HG02840 (cell line): ENCODE measurements at regions not wholly inside any gene's neighbourhood (a gene's known extent, or its start where the extent isn't known, plus 50 kb on each side); places are given as distances from the start of the nearest gene placed in this dataset.

Experiments used
- ATAC-seq: cut with Tn5 transposase; IDR thresholded peaks from one replicate; pipeline ENCODE4 v1.9.1; 2021; ENCODE audit warnings: mild to moderate bottlenecking, moderate library complexity, moderate number of reproducible peaks; ENCODE audit not compliant: unreplicated experiment, low FRiP score

DNA sequence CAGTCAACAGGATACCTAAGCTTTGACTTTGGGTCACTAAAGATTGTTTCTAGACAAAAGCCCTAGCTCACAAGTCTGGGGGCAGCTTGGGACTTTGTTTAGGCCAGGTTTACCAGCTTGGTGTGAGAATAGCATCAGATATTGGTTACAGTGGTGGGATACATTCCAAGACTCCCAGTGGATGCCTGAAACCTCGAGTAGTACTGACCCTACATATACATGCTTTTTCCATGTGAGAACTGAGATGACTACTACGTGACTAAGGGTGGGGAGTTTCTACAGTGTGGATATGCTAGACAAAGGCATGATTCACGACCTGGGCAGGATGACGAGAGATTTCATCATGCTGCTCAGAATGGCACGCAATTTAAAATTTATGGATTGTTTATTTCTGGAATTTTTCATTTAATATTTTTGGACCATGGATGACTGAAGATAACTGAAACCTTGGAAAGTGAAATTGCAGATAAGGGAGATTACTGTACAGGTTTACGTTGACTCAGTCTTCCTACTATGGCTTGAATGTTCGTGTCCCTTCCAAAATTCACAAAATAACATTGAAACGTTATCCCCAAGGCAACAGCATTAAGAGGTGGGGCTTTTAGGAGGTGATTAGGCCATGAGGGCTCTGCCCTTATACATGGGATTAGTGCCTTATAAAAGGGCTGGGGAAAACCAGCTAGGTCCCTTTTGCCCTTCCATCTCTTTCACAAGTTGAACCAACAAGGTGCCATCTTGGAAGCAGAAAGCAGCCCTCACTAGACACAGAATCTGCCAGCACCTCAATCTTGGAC, 50.2 kb upstream of the CTAGE1 start:
- no peak for ATAC-seq

DNA sequence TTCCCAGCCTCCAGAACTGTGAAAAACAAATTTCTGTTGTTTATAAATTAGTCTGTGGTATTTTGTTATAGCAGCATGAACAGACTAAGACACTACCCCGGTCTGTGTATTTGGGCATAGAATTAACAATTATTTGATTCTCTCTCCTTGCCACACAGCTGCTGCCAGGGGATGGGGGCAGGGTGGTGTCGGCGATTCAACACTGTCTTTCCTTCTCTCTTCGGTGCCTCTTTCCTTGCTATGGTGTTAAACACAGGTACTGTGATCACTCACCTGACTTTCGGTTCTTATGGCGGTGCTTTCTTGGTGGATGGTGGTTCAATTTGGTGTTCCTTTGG, 50.8 kb upstream of the CTAGE1 start:
- ATAC-seq: no peak

DNA sequence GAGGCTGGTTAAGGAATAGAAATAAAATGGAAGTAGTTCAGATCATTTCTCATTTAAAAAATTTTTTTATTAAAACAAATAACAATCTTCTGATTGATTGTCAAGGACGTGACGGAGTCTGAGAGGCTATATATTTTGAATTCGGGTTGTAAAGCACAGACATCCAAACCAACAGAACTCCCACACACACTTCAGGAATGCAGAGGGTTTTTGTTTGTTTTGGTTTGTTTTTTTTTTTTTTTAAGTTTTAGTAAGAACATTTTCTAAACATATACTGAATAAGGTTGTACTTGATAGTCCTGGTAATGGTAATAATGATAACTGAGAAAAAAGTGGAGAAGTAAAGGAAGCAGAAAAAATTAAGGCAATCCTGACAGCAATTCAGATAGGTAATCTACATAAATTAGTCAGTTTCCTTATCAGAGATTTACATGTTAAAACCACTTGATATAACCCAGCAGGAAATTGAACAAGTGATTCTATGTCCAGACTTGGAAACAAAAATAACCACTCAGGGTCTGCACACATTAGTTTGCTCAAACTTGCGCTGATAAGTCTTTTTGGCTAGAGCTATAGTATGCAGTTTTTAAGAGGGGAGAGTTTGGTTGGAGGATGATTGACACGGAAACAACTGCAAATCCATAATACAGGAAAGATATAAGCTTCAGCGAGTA, 51.5 kb upstream of the CTAGE1 start:
- no peak for ATAC-seq

DNA sequence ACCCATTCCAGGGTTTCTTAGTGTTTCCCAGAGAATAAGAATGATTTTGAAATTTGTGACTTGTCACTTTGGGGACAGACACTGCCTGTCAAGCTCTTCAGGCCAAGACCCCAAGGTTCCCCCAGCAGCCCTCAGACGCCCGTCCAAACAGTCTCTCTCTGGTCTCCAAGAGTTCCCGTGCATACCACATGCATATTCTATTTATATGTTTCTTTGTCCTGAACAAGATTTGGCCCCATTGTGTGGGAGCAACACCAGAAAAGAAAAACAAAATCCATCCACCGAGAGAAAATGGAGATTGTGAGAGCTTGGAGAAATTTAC, 52.2 kb upstream of the CTAGE1 start:
- ATAC-seq: no peak

DNA sequence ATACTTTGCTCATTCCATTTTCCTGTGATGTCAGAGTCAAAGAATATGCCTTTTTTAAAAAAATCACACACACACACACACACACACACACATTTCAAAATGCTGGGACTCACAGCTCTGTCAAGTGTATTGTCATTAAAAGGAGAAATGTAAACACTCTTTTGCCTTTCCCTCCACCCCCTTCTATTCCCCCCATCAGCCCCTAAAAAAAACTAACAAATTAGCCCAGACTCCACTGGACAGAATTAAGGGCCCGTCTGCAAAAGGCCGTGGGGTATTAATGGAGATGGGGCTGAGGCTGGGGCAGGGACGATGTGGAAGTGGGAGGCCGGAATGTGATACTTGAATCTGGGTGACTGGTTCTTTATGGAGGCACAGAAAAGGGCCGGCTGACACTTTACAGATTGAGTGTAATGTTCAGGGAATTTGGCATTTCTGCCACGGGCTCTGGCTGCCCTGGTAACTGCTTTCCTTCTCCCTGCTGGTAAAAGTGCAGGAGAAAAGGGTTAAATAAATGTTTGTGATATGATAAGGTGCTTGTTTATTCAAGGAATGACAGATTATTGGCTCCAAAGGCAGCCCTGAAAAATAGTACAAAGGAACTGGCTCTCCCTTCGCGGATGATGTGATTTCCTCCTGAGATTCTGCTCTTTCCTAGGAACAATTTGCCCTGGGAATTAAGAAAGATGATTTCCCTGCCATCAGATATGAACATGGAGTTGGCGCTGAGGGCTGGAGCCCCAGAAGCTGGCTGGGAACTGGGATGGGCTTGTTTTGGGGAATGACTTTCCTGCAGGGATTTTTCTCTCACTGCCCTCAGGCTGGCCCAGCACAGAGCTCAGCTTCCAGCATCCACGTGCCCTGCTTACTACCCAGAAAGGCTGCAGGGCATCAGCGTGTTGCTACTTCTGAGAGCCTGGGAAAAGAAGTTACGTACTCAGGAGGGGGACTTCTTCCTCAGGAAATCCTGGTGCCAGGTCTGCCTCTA, 52.8 kb upstream of the CTAGE1 start:
- ATAC-seq: no peak

DNA sequence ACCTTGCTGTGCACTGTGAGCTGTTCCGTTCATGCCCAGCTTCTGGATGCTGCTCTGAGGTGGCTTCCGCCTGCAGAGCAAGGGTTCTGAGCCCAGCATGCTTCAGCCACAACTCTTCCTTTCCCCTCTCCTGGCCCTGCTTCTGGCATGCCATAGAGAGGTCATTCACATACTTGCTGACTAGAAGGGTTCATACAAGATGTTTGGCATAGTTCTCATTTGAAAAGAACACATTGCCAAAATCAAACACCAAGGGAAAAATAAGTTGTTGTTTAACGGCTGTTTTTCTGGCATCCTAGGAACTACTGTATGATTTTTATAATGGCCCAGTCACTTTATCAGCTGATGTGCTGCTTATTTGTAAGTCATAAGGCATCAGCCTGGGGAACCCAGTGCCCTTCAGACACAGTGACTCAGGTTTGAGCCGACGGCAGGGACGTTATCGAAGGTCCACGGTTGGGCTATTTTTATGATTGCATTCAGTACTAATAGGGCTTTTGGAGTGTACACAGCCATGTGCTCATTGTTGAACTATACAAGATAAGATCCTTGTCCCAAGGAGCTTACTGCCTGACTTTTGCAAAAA, 53.9 kb upstream of the CTAGE1 start:
- ATAC-seq: no peak

DNA sequence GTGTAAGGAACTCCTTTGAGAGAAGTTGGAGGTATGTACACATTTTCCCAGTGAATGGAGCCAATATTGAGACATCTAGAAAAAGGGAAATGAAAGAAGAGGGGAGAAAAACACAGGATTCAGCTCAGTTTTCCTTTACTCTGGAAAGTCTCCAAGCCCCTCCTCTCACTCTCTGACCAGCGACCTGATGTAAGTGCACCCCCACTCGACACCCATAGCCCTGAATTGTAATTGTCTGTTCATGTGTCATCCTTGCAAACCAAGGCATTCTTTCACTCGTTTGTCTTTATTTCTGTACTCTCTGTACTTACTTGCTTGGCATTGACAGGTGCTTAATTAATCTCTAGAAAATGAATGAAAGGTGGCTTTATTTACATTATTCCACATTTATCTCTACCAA, 55.7 kb upstream of the CTAGE1 start:
- ATAC-seq: no peak

DNA sequence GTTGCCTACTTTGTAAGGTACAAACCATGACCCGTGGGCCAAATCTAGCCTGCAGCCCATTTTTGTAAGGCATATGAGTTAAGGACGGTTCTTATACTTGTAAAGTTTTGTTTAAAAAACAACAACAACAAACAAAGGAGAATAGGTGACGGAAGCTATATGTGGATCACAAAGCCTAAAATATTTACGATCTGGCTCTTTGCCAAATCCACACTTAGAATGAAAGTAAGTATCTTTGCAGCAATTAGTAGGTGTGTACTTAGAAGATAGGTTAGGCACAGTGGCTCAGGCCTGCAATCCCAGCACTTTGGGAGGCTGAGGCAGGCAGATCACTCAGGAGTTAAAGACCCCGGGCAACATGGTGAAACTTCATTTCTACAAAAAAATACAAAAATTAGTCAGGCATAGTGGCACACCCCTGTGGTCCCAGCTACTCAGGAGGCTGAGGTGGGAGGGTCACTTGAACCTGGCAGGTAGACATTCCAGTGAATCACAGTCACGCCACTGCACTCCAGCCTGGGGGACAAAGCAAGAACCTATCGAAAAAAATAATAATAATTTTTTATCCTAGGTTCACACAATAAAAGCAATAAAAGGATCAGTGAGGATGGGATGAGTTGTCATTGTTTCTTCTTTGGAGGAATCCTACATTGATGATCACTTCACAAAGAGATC, 57.8 kb upstream of the CTAGE1 start:
- ATAC-seq: no peak

DNA sequence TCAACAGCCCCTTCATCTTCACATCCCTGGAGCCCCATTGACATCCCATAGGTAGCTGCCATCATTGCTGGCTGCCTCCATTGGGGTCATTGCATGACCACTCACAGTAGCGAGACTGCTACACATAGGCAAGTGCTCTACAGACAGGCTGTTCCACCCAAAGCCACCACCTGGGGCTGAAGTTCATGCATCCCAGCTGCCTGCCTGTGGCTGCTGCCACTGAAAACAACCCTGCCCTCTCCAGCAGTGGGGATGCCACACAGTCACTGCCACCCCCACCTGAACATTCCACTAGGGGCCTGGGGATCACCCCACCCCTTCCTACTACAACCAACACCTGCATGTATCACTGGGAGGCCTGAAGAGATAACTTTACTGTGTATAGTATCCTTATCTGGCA, 59.5 kb upstream of the CTAGE1 start:
- no peak for ATAC-seq

DNA sequence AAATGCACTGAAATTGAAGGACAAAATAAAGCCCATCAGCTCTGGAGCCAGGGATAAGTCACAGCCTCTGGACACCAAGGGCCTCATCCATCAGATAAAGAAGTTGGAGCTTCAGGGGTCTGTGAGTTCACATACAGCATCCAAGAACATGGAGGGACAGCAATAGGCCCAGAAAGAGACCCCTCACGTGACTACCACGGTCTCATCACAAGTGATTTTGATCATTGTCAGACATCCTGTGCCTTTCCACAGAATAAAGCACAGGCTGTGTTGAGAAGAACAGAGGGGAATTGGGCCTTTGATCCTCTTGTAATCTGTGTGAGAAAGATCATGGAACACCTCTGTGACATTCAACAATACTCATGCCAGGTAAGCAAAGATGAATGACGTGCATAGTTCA, 65.2 kb upstream of the CTAGE1 start:
- no peak for ATAC-seq

DNA sequence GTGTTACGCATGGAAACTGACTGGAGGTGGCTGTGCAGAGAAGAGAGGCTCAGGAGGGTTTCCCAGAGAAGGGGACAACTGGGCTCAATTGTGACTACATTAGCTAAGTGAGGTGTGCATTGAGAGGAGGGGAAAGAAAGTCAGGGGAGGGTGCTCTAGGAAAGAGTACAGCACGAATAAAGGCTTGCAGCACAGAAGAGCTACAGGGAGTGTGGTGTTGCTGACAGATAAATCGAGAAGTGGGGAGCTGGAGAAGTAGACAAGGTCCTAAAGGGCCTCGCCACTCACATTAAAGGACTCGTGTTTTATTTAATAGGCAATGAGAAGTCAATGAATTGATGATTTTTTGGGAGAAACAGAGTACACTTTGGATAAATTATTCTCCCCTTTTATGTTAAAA, 65.7 kb upstream of the CTAGE1 start:
- no peak for ATAC-seq

DNA sequence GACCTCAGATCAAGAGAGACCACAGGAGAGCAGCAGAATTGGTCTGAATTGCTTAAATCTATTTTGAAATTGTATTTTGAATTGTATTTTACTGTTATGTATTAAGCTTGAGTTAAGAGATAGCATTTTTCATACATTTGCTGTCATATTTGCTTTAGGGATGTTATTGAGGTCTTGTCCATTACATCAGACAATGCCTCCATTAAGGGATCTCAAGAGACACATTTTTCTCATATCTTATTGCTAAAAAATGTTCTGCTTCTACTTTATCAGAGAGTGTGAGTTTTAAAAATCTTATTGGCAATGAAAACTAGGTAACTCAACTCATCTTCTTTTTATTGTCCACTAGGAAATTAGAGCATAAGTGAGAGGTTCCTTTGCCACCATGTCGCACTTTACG, 66.8 kb upstream of the CTAGE1 start:
- ATAC-seq: no peak

DNA sequence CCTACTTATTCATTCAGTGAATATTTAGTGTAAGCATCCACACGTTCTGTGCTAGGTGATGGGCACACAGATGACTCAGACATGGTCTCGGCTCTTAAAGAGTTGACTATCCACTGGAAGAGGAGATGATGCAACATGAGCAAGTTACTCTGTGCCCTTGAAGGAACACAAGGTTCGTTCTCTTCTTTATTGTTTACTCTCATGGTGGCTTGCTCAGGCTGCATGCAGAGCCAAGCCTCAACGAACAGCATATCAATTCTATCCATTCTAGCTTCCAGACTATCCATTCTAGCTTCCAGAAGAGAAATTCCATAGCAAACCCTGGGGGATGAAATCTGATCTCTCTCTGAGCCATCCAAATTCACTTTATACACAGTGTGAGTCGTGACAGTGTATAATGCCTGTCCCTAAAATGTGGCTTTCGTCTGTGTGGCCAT, 68.1 kb upstream of the CTAGE1 start:
- ATAC-seq: no peak

DNA sequence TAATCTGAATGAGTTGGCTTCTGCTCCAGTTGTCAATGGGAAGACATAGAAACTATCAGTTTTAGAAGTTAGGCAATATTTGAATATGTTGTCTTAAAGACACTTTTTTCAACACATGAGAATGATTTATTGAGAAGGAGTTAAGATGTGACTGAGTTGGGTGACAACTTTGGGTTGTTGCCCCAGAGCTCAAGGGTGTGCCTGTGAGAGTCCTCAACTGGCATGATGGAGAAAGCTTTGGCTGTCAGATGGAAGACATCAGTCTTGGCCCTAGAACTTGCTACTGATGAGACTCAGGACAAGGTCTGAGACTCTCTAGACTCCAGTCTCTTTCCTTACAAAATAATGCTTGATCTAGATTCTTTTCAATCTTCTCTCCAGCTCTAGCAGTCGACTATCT, 69.0 kb upstream of the CTAGE1 start:
- no peak for ATAC-seq

DNA sequence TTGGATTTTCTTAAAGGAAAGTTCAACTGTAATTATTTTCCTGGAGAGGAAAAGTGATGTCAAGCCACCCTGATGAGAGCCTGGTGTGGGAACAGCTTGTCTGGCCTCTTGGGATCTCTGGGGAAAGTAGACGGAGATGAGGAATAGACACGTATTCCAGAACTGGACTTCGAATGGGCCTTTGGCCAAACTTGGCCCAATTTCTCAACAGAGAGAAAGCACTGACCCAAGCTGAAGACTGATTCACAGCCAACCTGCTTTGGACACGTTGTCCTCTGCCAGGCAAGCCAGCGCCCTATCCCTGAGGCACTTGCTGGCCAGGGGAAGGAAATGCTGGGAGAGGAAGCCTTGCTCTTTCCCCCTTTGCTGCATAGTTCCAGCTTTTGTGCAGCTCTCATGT, 70.8 kb upstream of the CTAGE1 start:
- no peak for ATAC-seq

DNA sequence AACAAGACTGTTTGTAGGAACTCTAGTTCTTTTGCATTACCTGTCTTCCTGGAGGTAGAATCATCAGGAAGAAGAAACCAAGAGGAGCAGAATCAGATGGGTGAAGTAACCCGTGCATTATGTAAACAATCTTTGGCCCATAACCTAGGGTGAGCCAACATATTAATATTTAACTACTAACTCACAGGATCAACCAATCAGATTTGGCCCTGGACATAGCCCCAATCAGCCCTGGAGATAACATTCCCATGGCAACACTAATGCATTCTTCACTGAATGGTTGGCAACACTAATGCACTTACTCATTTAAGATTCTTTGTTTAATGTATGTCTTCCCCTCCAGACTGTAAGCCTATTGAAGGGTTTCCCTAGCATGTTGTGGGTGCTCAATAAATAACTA, 72.0 kb upstream of the CTAGE1 start:
- ATAC-seq: no peak

DNA sequence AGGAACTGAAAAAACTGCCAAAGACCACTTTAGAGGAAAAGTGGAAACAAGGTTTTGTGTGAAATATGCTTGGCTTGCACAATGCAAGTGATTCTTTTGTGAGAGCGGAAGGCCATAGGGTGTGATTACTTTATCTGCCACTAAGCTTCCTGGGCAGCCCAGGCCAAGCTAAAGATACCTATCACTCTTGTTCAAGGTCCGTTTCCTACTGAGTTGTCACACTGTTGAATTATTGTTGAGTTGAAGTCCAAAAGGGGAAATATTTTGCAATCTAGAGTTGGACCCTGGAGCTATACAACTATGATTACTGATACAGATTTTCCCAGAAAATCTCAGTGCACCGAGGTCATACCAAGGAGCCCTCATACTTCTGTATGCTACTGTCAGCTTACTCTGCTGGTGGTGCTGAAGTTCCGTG, 72.7 kb upstream of the CTAGE1 start:
- no peak for ATAC-seq

DNA sequence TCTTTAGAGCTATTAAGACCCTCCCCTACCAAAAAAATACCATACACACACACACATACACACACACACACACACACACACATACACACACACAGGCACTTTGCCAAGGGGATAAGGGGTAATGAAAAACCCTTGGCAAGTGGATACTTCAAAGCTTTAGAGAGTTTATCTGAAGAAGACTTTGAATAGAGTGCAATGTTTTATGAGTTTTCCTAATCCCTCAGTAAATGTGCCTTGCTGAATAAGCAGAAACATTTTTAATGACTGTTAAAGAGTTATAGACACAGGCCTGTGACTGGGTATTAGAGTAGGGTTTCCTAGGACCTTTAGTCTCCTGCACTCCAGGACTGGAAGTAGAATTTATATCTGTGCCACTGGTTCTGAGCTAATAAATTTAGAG, 75.5 kb upstream of the CTAGE1 start:
- no peak for ATAC-seq

DNA sequence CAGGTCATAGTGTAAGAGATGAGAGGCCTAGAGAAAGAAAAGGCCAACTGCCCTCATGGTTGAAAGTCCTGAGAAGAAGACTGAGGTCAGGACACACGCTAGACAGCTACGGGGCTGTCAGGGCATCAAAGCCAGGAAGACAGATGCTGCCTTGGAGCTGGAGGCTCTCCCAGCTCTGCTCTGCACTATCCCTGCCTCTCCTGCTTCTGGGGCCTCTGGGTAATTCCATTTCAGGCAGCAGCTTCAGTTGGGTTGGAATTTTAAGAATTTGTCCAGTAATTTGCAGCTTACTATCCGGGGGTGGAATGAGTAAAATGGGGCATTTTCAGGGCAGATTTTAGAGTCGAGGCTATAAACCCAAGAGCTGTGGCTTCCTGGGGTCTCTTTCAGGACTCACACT, 76.2 kb upstream of the CTAGE1 start:
- no peak for ATAC-seq

DNA sequence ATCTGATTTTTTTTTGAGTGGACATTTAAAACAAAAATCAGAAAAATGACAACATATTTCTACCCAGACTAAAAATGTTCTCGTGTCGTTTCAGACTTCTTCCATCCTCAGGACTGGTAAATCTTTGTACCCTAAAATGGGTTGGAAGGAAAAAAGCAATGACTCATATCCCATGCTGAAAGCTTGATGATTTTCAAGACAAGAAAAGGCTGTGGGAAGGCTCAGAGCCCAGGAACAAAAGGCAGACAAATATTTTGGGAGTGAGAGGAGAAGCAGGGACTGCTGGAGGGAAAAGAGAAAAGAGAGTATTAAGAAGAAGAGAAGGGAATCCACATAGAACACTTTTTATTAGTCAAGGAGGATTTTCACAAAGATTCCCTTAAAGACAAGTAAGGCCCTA, 77.1 kb upstream of the CTAGE1 start:
- ATAC-seq: no peak
